ENCODE measurements at regions not wholly inside any gene's neighbourhood (a gene's known extent, or its start where the extent isn't known, plus 50 kb on each side); places are given as distances from the start of the nearest gene placed in this dataset.
"Not testable (repeated sequence)": the region's sequence is repeated elsewhere in the genome, so short reads cannot be mapped to it uniquely, and the experiment has no call there.

DNA sequence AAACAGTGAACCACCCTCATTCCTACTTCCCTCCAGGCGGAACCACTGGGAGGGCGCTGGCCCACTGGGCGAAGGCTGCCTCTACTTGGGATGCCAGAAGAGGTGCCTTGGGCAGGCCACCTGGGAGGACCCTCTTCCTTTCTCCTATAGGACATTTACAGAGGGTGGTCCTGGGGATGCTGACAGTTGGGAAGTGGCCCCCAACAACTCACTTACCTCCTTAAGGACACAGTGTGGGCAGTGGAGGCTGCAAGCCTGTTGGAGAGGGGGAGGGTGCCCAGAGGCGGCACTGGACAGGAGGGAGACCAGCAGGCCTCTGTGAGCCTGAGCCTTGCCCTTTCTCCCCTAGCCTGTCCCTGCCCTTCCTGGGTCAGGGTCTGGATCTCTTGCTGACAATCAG lies 346.4 kb upstream of the HS6ST1 start:
- DNase-seq: no peak

DNA sequence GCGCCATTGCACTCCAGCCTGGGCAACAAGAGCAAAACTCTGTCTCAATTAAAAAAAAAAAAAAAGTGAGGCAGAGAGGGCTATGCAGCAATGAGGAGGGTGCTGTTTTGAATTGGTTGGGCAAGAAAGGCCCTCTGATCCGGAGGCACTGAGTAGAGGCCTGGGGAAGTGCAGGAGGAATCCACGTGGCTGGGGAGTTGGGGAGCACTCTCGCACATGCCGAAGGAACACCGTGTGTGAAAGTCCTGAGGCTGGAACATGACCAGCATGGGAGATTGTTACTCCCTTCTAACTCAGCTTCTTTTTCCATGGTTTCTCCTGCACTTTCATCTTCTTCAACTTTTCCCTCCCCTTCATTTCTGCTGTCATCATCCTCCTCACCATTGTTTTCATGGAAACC lies 347.9 kb upstream of the HS6ST1 start:
- DNase-seq: no peak

GRCh38 chr2:128667391-128667790 lies 348.7 kb upstream of the HS6ST1 start:
- no peak for DNase-seq

DNA sequence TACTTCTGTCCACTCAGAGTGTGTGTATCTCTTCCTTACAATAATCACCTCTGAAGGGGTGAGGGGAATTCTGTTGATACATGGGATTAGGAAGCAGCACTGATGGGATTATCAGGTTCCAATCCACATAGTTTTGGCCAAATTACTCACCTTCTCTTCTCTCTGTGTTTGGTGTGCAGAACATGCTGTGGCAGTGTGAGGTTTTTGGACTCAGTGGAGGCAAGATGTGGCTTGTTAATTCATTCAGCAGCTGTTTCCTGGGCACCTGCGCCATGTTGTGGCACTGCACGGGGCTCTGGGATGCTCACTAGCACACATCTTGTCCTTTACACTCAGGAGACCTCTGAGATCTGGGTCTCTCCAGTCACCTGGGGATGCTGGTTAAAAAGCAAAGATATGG lies 350.3 kb upstream of the HS6ST1 start:
- DNase-seq: no peak

GRCh38 chr2:128670066-128670465 lies 351.4 kb upstream of the HS6ST1 start:
- no peak for DNase-seq

DNA sequence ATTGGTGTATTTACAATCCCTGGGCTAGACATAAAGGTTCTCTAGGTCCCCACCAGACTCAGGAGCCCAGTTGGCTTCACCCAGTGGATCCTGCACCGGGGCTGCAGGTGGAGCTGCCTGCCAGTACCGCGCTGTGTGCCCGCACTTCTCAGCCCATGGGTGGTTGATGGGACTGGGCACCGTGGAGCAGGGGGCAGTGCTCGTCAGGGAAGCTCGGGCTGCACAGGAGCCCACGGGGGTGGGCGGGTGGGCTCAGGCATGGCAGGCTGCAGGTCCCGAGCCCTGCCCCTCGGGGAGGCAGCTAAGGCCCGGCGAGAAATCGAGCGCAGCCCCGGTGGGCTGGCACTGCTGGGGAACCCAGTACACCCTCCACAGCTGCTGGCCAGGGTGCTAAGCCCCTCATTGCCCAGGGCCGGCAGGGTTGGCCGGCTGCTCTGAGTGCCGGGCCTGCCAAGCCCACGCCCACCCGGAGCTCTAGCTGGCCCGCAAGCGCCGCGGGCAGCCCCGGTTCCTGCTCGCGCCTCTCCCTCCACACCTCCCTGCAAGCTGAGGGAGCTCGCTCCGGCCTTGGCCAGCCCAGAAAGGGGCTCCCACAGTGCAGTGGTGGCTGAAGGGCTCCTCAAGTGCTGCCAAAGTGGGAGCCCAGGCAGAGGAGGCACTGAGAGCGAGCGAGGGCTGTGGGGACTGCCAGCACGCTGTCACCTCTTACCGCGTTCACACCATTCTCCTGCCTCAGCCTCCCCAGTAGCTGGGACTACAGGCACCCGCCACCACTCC lies 353.5 kb upstream of the HS6ST1 start:
- DNase-seq: not testable (repeated sequence)

DNA sequence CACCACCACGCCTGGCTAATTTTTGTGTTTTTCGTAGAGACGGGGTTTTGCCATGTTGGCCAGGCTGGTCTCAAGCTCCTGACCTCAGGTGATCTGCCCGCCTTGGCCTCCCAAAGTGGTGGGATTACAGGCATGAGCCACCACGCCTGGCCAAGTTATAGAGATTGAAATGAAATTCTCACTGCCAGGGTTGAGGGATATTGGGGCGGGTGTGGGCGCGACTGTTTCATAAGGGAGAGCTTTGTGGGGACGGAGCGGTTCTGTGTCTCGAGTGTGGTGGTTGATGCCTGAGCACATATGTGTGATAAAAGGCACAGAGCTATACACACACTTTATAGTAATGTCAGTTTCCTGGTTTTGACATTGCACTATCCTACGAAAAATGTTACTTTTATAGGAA lies 361.0 kb upstream of the HS6ST1 start:
- DNase-seq: not testable (repeated sequence)

- DNase-seq: no peak
These were observed 362.8 kb upstream of the HS6ST1 start for GRCh38 chr2:128681507-128681906.

- DNase-seq: no peak
These were observed 363.6 kb upstream of the HS6ST1 start for GRCh38 chr2:128682266-128682665.

DNA sequence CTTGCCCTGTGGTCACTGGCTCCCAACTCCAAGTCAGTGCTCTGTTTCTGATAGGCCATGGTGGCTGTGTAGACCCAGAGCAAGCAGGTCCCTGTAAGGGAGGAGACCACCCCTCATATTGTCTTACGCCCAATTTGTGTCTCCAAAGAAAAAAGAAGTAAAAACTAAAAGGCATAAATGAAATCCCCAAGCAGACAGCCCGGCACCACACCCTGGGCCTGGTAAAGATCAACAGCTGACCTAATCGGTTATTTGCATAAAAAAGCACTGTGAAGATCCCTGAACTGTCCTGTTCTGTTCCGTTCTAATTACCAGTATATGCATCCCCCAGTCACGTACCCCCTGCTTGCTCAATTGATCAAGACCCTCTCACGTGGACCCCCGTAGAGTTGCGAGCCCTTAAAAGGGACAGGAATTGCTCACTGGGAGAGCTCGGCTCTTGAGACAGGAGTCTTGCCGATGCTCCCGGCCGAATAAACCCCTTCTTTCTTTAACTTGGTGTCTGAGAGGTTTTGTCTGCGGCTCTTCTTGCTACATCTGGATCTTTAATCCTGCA lies 364.1 kb upstream of the HS6ST1 start:
- DNase-seq: no peak

DNA sequence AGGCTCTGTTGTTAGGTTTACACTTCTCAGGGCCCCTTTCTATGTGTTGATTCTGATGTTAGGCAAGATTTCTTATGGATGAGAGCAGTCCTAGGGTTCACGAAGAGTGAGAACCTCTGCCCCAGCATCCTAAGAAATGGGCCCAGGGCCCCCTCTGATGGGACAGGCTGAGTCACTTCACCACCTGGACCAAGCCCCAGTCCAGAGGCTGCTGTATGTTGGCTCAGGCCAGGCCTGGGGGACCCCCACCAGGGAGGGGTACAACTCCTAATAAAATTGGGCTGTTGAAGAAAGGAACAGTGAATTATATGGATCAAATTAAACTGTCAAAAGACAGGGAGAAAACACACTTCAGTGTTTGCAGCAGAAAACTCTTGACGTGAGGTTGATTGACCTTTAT lies 365.9 kb upstream of the HS6ST1 start:
- DNase-seq: no peak

DNA sequence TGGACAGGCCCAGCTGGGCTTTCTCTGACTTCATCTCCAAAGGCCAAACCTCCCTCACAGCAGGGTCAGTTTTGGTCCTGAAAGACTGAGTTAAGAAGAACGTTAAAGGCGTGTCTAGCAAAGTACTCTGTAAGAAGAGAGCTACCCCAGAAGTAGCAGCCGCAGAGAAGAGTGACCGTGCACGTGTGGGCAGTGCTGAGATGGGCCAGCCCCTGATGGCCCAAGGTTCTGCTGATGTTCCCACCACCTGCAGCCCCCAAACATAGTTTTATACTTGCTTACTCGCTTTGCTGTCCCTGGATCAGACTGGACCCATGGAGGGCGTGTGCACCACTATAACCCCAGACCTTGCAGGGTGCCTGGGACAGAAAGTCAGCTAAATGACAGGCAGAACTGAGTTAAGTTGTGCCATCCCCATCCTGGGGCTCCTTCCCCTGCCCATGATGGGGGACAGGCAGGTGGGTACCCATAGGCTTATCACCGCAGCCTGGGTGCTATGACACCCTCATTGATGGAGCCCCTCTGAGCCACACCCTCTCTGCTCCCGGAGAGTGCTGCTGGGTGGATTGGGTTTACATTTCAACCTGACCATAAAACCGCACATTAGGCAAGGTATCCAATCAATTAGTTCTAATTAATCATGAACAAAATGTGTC lies 367.3 kb upstream of the HS6ST1 start:
- DNase-seq: no peak

GRCh38 chr2:128686497-128686859 lies 367.8 kb upstream of the HS6ST1 start:
- DNase-seq: no peak

- DNase-seq: no peak
These were observed 368.4 kb upstream of the HS6ST1 start for GRCh38 chr2:128686881-128687555.

- no peak for DNase-seq
These were observed 368.9 kb upstream of the HS6ST1 start for GRCh38 chr2:128687565-128687964.

- DNase-seq: no peak
These were observed 371.3 kb upstream of the HS6ST1 start for GRCh38 chr2:128689971-128690370.

DNA sequence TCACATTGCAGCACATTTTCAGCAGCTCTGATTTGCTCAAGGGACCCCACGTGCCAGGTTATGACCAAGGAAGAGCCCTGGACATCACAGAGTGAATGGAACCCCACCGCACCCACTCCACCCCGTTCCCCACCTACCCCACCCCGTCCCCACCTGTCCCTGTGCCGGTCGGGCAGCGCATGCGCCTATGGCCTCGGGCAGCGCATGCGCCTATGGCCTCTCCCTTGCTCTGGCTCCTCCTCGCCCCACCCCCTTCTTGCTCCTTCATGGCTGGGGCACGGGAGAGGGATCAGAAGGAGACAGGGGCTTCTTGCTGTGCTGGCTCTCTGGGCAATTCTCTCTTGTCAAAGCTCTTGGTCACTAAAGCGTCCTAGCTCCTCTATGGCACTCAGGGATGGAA lies 371.8 kb upstream of the HS6ST1 start:
- DNase-seq: no peak

DNA sequence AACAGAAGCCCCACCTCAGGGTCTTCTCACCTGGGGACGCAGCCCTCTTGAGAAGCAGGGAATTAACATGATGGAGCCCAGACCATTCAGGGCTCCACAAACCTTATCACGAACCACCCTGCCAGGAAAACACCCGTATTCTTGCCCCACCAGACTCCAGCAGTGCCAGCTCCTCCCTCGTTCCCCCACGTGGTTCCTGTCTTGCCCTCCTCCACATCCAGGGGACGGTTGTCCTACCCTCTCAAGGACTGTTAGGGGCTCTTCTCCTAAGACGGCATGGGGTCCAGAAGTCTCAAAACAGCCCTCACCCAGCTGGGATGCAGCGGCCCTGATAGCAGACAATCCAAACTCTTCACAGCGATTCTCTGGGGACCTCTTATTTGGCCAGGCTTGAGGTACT lies 372.2 kb upstream of the HS6ST1 start:
- no peak for DNase-seq

- no peak for DNase-seq
These were observed 372.9 kb upstream of the HS6ST1 start for GRCh38 chr2:128691526-128691925.

DNA sequence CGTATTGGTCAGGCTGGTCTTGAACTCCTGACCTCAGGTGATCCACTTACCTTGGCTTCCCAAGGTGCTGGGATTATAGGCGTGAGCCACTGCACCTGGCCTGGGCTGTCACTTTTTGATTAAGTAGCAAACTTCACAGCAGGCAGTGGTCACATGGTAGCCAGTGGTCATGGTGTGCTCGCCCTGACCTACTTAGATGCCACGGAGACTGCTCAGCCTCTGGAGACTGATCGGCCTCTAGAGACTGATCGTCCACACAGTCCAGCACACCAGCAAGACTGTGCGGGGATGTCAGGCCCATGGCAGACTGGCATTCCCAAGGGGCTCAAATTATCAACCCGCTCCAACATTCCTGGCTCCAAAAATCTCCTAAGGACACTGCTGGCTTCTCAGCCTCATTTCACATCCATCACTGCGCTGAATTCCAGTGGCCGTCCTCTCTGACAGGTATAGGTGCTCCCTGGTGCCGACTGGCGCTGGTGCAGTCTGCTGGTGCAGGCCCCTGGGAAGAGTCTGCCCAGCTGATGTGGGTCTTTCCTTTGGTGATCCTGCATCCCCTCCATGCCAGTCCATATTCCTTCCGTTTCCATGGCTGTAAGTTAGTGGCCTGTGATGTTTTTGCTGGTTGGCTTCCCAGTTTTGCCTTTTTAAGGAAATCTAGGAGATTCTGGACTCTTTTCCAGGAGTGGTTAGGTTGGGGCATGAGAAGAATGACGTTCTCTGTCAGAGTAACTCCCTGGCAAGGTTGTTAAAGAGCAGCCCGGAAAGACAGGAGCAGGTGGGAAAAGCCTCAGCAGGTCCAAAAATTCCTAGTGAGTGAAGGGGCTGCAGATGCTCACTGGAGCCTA lies 374.5 kb upstream of the HS6ST1 start:
- DNase-seq: no peak

DNA sequence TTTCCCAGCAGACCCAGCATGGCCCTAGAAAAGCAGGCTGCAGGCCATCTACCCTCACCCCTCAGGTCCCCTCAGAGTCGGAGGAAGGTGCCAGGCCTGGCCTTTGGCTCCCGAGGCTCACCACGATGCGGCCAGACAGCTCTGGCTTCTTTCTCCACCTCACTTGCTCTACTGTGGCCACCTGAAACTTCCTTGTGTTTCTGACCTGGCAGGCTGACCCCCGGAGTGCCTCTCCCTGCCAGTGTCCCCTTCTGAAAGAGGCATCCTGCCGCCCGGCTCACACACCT lies 375.0 kb upstream of the HS6ST1 start:
- DNase-seq: no peak

- DNase-seq: peak in 1 of 14 donors; percentile 7
These were observed 377.1 kb upstream of the HS6ST1 start for GRCh38 chr2:128695646-128696220.

Data from C1 segment of cervical spinal cord (tissue), 14 donors.